ENCODE measurements at regions not wholly inside any gene's neighbourhood (a gene's known extent, or its start where the extent isn't known, plus 50 kb on each side); places are given as distances from the start of the nearest gene placed in this dataset.

GRCh38 chr2:146040051-146040450 lies 1520.1 kb upstream of the ZEB2 start:
- H3K4me1 ChIP-seq (ENCODE audit: control insufficient read depth, insufficient read depth, low read length), result no peaks in the 10 kb centered on the region
- H3K9me3 ChIP-seq (replicated peaks; ENCODE audit: low read length), result no peaks in the 10 kb centered on the region
- H3K9ac ChIP-seq (ENCODE audit: low read depth, low read length), result no peak overlapping the region
- H3K36me3 ChIP-seq (ENCODE audit: insufficient read depth, low read length), result no peaks in the 10 kb centered on the region
- no peak overlapping the region for H3K4me3 ChIP-seq (ENCODE audit: low read length)
- no peak overlapping the region for H3K4me2 ChIP-seq (ENCODE audit: low read length)
- H3K27me3 ChIP-seq (ENCODE audit: control insufficient read depth, insufficient read depth, low read length), result no peaks in the 10 kb centered on the region

- Histone ChIP-seq H3K9me3 (replicated peaks; ENCODE audit: low read length) (no peaks in the 10 kb centered on the region), H3K4me1 (ENCODE audit: control insufficient read depth, insufficient read depth, low read length) (no peaks in the 10 kb centered on the region), H3K9ac (ENCODE audit: low read depth, low read length) (no peak overlapping the region), H3K4me2 (ENCODE audit: low read length) (no peak overlapping the region), H3K4me3 (ENCODE audit: low read length) (no peak overlapping the region), H3K27me3 (ENCODE audit: control insufficient read depth, insufficient read depth, low read length) (no peaks in the 10 kb centered on the region), H3K36me3 (ENCODE audit: insufficient read depth, low read length) (no peaks in the 10 kb centered on the region)
These were observed 1518.1 kb upstream of the ZEB2 start for GRCh38 chr2:146038014-146038413.

GRCh38 chr2:146037334-146037870 lies 1517.5 kb upstream of the ZEB2 start:
- H3K27me3 ChIP-seq (ENCODE audit: control insufficient read depth, insufficient read depth, low read length), result no peaks in the 10 kb centered on the region
- H3K9me3 ChIP-seq (replicated peaks; ENCODE audit: low read length), result no peaks in the 10 kb centered on the region
- H3K4me2 ChIP-seq (ENCODE audit: low read length), result no peak overlapping the region
- no peak overlapping the region for H3K4me3 ChIP-seq (ENCODE audit: low read length)
- H3K4me1 ChIP-seq (ENCODE audit: control insufficient read depth, insufficient read depth, low read length), result no peaks in the 10 kb centered on the region
- H3K36me3 ChIP-seq (ENCODE audit: insufficient read depth, low read length), result no peaks in the 10 kb centered on the region
- no peak overlapping the region for H3K9ac ChIP-seq (ENCODE audit: low read depth, low read length)

DNA sequence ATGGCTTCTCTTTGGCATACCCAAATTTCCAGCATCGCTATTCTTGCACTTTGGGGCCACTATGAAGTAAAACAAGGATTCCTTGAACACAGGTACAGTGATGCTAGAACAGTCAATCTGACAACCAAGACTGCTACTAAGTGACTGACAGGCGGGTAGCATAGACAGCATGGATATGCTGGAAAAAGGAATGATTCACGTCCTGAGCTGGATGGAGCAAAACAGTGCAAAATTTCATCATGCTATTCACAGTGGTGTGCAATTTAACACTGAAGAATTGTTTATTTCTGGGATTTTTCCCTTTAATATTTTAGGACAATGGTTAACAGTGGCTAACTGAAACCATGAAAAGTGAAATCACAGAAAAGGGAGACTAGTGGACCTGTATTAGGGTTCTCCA lies 1511.2 kb upstream of the ZEB2 start:
- H3K4me1 ChIP-seq (ENCODE audit: control insufficient read depth, insufficient read depth, low read length), result no peaks in the 10 kb centered on the region
- H3K36me3 ChIP-seq (ENCODE audit: insufficient read depth, low read length), result no peaks in the 10 kb centered on the region
- H3K27me3 ChIP-seq (ENCODE audit: control insufficient read depth, insufficient read depth, low read length), result no peaks in the 10 kb centered on the region
- no peak overlapping the region for H3K4me2 ChIP-seq (ENCODE audit: low read length)
- H3K9me3 ChIP-seq (replicated peaks; ENCODE audit: low read length), result no peaks in the 10 kb centered on the region
- H3K4me3 ChIP-seq (ENCODE audit: low read length), result no peak overlapping the region
- H3K9ac ChIP-seq (ENCODE audit: low read depth, low read length), result no peak overlapping the region

GRCh38 chr2:146027156-146027555 lies 1507.2 kb upstream of the ZEB2 start:
- no peak overlapping the region for H3K4me2 ChIP-seq (ENCODE audit: low read length)
- H3K36me3 ChIP-seq (ENCODE audit: insufficient read depth, low read length), result no peaks in the 10 kb centered on the region
- H3K9ac ChIP-seq (ENCODE audit: low read depth, low read length), result no peak overlapping the region
- H3K4me1 ChIP-seq (ENCODE audit: control insufficient read depth, insufficient read depth, low read length), result no peaks in the 10 kb centered on the region
- H3K27me3 ChIP-seq (ENCODE audit: control insufficient read depth, insufficient read depth, low read length), result no peaks in the 10 kb centered on the region
- no peak overlapping the region for H3K4me3 ChIP-seq (ENCODE audit: low read length)
- no peaks in the 10 kb centered on the region for H3K9me3 ChIP-seq (replicated peaks; ENCODE audit: low read length)

DNA sequence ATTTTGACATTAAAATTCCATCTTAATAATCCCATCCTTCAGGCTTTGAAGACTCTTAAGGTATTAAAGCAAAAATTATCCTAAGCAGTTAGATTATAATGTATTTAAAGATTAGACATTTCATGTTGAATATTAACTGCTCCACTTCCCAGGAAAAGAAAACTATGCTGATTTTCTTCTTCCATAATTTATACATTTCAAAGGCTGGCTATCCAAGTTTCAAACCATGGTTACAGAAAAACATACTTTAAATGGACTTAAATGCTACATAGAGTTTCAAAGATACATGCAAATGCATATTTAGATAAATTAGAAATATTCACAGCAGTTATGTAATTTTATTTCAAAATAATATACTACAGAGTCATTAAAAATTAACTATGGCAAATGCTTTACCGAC lies 1505.6 kb upstream of the ZEB2 start:
- H3K4me2 ChIP-seq (ENCODE audit: low read length), result no peak overlapping the region
- no peak overlapping the region for H3K4me3 ChIP-seq (ENCODE audit: low read length)
- H3K9me3 ChIP-seq (replicated peaks; ENCODE audit: low read length), result no peaks in the 10 kb centered on the region
- H3K9ac ChIP-seq (ENCODE audit: low read depth, low read length), result no peak overlapping the region
- H3K36me3 ChIP-seq (ENCODE audit: insufficient read depth, low read length), result no peaks in the 10 kb centered on the region
- H3K4me1 ChIP-seq (ENCODE audit: control insufficient read depth, insufficient read depth, low read length), result no peaks in the 10 kb centered on the region
- H3K27me3 ChIP-seq (ENCODE audit: control insufficient read depth, insufficient read depth, low read length), result no peaks in the 10 kb centered on the region

DNA sequence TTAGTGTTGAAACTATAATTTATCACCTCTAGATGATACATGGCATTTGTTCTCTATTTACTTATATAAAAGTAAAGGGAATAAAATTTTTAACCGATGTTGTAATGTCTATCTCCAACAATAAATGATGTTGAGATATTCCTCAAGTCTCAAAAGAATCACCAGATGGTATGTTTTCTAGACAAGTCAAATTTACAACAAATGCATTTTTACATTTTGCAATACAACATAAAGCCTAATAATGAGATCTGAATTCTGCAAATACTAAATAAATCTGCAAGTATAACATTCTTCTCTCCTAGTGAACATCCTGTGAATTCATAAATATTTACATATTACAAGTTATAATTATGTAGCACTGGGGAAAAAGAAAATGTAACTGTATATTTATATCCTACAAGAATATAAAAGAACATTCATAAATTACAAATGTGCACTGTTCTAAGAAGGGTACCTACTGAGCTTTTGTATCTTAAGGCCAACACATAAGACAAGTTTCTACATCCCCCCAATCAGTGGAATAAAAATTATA lies 1504.4 kb upstream of the ZEB2 start:
- Histone ChIP-seq H3K27me3 (ENCODE audit: control insufficient read depth, insufficient read depth, low read length) (no peaks in the 10 kb centered on the region), H3K4me2 (ENCODE audit: low read length) (no peak overlapping the region), H3K9ac (ENCODE audit: low read depth, low read length) (no peak overlapping the region), H3K9me3 (replicated peaks; ENCODE audit: low read length) (no peaks in the 10 kb centered on the region), H3K4me1 (ENCODE audit: control insufficient read depth, insufficient read depth, low read length) (no peaks in the 10 kb centered on the region), H3K36me3 (ENCODE audit: insufficient read depth, low read length) (no peaks in the 10 kb centered on the region), H3K4me3 (ENCODE audit: low read length) (no peak overlapping the region)

- Histone ChIP-seq H3K9ac (ENCODE audit: low read depth, low read length) (no peak overlapping the region), H3K9me3 (replicated peaks; ENCODE audit: low read length) (no peaks in the 10 kb centered on the region), H3K4me1 (ENCODE audit: control insufficient read depth, insufficient read depth, low read length) (no peaks in the 10 kb centered on the region), H3K36me3 (ENCODE audit: insufficient read depth, low read length) (no peaks in the 10 kb centered on the region), H3K27me3 (ENCODE audit: control insufficient read depth, insufficient read depth, low read length) (peaks cover 17% of the 10 kb centered on the region), H3K4me2 (ENCODE audit: low read length) (no peak overlapping the region), H3K4me3 (ENCODE audit: low read length) (no peak overlapping the region)
These were observed 1484.5 kb upstream of the ZEB2 start for GRCh38 chr2:146004462-146004861.

DNA sequence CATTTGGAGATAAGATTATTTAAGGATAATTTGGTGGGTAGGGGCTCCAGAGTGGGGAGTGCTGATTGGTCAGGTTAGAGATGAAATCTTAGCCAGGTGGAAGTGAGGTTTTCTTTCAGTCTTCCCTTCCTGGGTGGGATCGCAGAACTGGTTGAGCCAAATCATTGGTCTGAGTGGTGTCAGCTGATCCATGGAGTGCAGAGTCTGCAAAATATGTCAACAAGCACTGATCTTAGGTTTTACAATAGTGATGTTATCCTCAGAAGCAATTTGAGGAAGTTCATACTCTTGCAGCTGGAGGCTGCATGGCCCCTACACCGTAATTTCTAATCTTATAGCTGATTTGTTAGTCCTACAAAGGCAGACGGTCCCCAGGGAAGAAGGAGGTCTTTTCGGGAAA lies 1483.4 kb upstream of the ZEB2 start:
- Histone ChIP-seq H3K4me1 (ENCODE audit: control insufficient read depth, insufficient read depth, low read length) (no peaks in the 10 kb centered on the region), H3K4me3 (ENCODE audit: low read length) (no peak overlapping the region), H3K9ac (ENCODE audit: low read depth, low read length) (no peak overlapping the region), H3K27me3 (ENCODE audit: control insufficient read depth, insufficient read depth, low read length) (peaks cover 12% of the 10 kb centered on the region), H3K9me3 (replicated peaks; ENCODE audit: low read length) (no peaks in the 10 kb centered on the region), H3K4me2 (ENCODE audit: low read length) (no peak overlapping the region), H3K36me3 (ENCODE audit: insufficient read depth, low read length) (no peaks in the 10 kb centered on the region)

- Histone ChIP-seq H3K4me2 (ENCODE audit: low read length) (no peak overlapping the region), H3K36me3 (ENCODE audit: insufficient read depth, low read length) (no peaks in the 10 kb centered on the region), H3K4me1 (ENCODE audit: control insufficient read depth, insufficient read depth, low read length) (no peaks in the 10 kb centered on the region), H3K27me3 (ENCODE audit: control insufficient read depth, insufficient read depth, low read length) (no peaks in the 10 kb centered on the region), H3K4me3 (ENCODE audit: low read length) (no peak overlapping the region), H3K9ac (ENCODE audit: low read depth, low read length) (no peak overlapping the region), H3K9me3 (replicated peaks; ENCODE audit: low read length) (peaks cover 3% of the 10 kb centered on the region)
These were observed 1475.0 kb upstream of the ZEB2 start for GRCh38 chr2:145994910-145995309.

- Histone ChIP-seq H3K9me3 (replicated peaks; ENCODE audit: low read length) (peaks cover 3% of the 10 kb centered on the region), H3K4me1 (ENCODE audit: control insufficient read depth, insufficient read depth, low read length) (no peaks in the 10 kb centered on the region)
These were observed 1472.7 kb upstream of the ZEB2 start for GRCh38 chr2:145992572-145992971.

GRCh38 chr2:145987793-145988192 lies 1467.9 kb upstream of the ZEB2 start:
- Histone ChIP-seq H3K4me2 (ENCODE audit: low read length) (no peak overlapping the region), H3K9me3 (replicated peaks; ENCODE audit: low read length) (no peaks in the 10 kb centered on the region), H3K4me3 (ENCODE audit: low read length) (no peak overlapping the region), H3K9ac (ENCODE audit: low read depth, low read length) (no peak overlapping the region), H3K4me1 (ENCODE audit: control insufficient read depth, insufficient read depth, low read length) (no peaks in the 10 kb centered on the region), H3K27me3 (ENCODE audit: control insufficient read depth, insufficient read depth, low read length) (no peaks in the 10 kb centered on the region), H3K36me3 (ENCODE audit: insufficient read depth, low read length) (no peaks in the 10 kb centered on the region)

More at GRCh38 chr2:145992572-145992971, 1472.7 kb upstream of the ZEB2 start:
- H3K27me3 ChIP-seq (ENCODE audit: control insufficient read depth, insufficient read depth, low read length), result no peaks in the 10 kb centered on the region
- H3K4me2 ChIP-seq (ENCODE audit: low read length), result no peak overlapping the region
- H3K4me3 ChIP-seq (ENCODE audit: low read length), result no peak overlapping the region
- no peak overlapping the region for H3K9ac ChIP-seq (ENCODE audit: low read depth, low read length)
- no peaks in the 10 kb centered on the region for H3K36me3 ChIP-seq (ENCODE audit: insufficient read depth, low read length)

All from skeletal muscle satellite cell (primary cell).